ENCODE measurements at regions not wholly inside any gene's neighbourhood (a gene's known extent, or its start where the extent isn't known, plus 50 kb on each side); places are given as distances from the start of the nearest gene placed in this dataset.

DNA sequence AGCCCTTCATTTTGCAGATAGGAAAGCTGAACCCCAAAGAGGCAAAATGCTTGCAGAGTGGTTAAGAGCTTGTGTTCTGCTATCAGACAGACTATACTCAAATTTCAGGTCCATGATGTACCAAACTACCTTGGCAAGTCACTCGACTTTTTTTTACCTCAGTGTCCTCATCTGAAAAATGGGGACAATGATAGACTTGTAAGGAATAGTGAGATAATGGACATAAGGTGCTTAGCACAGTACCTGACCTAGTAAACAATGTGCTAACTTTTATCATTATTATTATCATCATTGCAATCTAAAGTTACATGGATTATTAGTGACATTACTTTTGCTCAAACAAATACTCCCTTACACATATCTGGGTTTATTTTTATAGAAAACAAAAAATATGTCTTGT is 79.4 kb upstream of the ARID5B start:
- TF ChIP-seq POLR2AphosphoS5 (IDR thresholded peaks at IDR 0.05; ENCODE audit: borderline replicate concordance, low read depth, low read length) (no peak), EZH2 (IDR thresholded peaks at IDR 0.05) (no peak)
